Central memory CD8-positive, alpha-beta T cell (primary cell): ENCODE measurements at regions not wholly inside any gene's neighbourhood (a gene's known extent, or its start where the extent isn't known, plus 50 kb on each side); places are given as distances from the start of the nearest gene placed in this dataset.

Source experiments
- ATAC-seq: fragments of 150-1000 bp; cut with Tn5 transposase; replicated peaks from 2 replicates; pipeline ENCODE4 v1.10.0; 2022; ENCODE audit warnings: mild to moderate bottlenecking, moderate FRiP score, moderate number of reproducible peaks; ENCODE audit not compliant: poor library complexity, severe bottlenecking; ENCODE audit errors: extremely low read depth
- DNase-seq, 2 donors: peaks; one replicate each; pipeline ENCODE4 v3.0.0; 2021; ENCODE audit warnings: low spot score in 2 of 2
- H3K27ac Mint-ChIP-seq: one replicate; pipeline ENCODE4 v1.8.0; 2022; ENCODE audit warnings: low read depth, mild to moderate bottlenecking, moderate library complexity, mixed read lengths
- H3K27me3 Mint-ChIP-seq: one replicate; pipeline ENCODE4 v1.8.0; 2022; ENCODE audit warnings: mixed read lengths
- H3K36me3 Mint-ChIP-seq: one replicate; pipeline ENCODE4 v1.8.0; 2022; ENCODE audit warnings: mild to moderate bottlenecking, moderate library complexity, mixed read lengths; ENCODE audit not compliant: insufficient read depth
- H3K4me1 Mint-ChIP-seq: one replicate; pipeline ENCODE4 v1.8.0; 2022; ENCODE audit warnings: mixed read lengths
- H3K4me3 Mint-ChIP-seq: one replicate; pipeline ENCODE4 v1.8.0; 2022; ENCODE audit warnings: mild to moderate bottlenecking, moderate library complexity, mixed read lengths
- H3K9me3 Mint-ChIP-seq: one replicate; pipeline ENCODE4 v1.8.0; 2022; ENCODE audit warnings: mixed read lengths

DNA sequence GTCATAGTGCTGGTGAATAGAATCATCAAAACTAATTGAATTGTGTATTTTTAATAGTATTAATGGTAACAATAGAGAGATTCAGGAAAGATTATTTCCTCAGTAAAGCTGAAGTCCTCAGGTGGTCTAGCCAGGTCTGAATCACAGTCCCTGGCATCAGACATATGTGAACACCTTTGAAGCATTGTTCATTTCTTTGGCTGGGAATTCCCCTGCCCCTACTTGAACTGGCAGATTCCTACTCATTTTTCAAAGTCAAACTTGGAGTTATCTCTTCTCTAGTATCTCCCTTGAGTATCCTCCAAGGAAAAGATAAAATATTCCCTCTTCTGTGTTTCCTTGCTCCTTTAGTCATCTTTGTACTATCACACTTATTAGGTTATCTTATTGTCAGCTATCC lies 759.8 kb downstream of the ADGRL2 start:
- no peak for DNase-seq
- Mint-ChIP-seq H3K9me3 (no peaks in the 10 kb centered on the region), H3K27me3 (no peaks in the 10 kb centered on the region), H3K4me1 (no peaks in the 10 kb centered on the region), H3K27ac (no peak overlapping the region), H3K4me3 (no peak overlapping the region), H3K36me3 (no peaks in the 10 kb centered on the region)
- ATAC-seq = no peak

DNA sequence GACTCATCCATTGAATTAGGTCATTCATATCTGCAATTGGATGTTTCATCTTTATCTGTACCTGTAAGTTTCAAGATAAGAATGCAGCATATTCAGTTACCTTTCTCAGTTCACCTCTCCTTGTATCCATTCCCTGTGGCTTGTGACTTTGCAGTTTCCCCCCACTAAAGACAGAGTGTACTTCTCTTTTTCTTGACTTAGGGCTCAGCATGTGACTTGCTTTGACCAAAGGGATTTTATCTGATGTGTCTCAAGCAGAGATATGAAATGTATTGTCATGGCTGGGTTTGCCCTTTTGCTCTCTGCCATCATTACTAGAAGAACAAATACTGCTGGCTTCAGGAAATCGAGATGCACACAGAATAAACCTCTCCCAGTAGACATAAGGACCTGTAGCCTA lies 754.8 kb downstream of the ADGRL2 start:
- H3K27ac Mint-ChIP-seq = no peak overlapping the region
- H3K9me3 Mint-ChIP-seq = peaks cover 14% of the 10 kb centered on the region
- DNase-seq (no peak), ATAC-seq (no peak)
- H3K4me3 Mint-ChIP-seq = no peak overlapping the region
- no peaks in the 10 kb centered on the region for H3K4me1 Mint-ChIP-seq
- no peaks in the 10 kb centered on the region for H3K36me3 Mint-ChIP-seq
- no peaks in the 10 kb centered on the region for H3K27me3 Mint-ChIP-seq

DNA sequence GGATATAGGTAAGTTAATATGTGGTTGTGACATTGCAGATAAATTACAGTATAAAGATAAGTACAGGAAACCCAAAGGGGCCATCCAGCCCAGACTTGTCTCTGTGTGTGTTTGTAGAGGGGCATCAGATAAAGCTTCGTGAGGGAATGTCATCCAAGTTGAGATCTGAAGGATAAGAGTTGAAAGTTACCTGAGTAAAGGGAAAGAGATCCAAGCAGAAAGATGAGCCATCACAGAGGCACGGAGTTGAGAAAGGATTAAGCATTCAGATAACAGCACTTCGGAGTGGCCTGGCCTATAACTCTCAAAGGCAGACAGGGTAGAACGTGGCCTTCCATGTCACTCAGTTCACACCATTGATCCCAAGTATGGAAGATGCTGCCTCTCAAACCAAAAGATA lies 749.1 kb downstream of the ADGRL2 start:
- DNase-seq (no peak), ATAC-seq (no peak)
- no peak overlapping the region for H3K27ac Mint-ChIP-seq
- no peaks in the 10 kb centered on the region for H3K27me3 Mint-ChIP-seq
- H3K4me3 Mint-ChIP-seq = no peak overlapping the region
- H3K36me3 Mint-ChIP-seq = no peaks in the 10 kb centered on the region
- H3K4me1 Mint-ChIP-seq = no peaks in the 10 kb centered on the region
- peaks cover 31% of the 10 kb centered on the region for H3K9me3 Mint-ChIP-seq

DNA sequence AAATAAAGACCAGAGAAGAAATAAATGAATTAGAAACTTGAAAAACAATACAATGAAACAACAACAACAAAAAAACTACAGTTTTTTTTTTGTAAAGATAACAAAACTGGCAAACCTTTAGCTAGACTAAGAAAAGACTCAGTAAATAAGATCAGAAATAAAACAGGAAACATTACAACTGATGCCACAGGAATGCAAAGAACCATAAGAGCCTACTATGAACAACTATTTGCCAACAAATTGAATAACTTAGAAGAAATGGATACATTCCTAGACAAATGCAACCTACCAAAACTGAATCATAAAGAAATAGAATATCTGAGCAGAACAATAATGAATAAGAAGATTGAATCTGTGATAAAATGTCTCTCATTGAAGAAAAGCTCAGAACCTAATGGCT lies 742.0 kb downstream of the ADGRL2 start:
- H3K9me3 Mint-ChIP-seq = peaks cover 17% of the 10 kb centered on the region
- H3K36me3 Mint-ChIP-seq = no peaks in the 10 kb centered on the region
- no peak overlapping the region for H3K4me3 Mint-ChIP-seq
- H3K27me3 Mint-ChIP-seq = no peaks in the 10 kb centered on the region
- H3K4me1 Mint-ChIP-seq = no peaks in the 10 kb centered on the region
- no peak for DNase-seq
- H3K27ac Mint-ChIP-seq = no peak overlapping the region
- no peak for ATAC-seq

DNA sequence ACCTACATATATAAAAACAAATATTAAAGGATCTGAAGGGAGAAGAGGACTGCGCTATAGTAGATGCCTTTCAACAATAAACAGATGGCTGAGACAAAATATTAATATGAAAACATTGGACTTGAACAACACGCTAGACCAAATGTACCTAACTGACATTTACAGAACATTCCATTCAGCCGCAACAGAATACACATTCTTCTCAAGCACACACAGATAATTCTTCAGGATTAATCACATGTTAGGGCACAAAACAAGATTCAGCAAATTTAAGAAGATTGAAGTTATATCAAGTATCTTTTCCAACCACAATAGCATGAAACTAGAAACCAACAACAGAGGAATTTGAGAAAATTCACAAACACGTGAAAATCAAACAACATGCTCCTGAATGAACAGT lies 741.4 kb downstream of the ADGRL2 start:
- Mint-ChIP-seq H3K27me3 (no peaks in the 10 kb centered on the region), H3K9me3 (peaks cover 17% of the 10 kb centered on the region), H3K4me1 (no peaks in the 10 kb centered on the region), H3K36me3 (no peaks in the 10 kb centered on the region), H3K4me3 (no peak overlapping the region), H3K27ac (no peak overlapping the region)
- DNase-seq (no peak), ATAC-seq (no peak)

DNA sequence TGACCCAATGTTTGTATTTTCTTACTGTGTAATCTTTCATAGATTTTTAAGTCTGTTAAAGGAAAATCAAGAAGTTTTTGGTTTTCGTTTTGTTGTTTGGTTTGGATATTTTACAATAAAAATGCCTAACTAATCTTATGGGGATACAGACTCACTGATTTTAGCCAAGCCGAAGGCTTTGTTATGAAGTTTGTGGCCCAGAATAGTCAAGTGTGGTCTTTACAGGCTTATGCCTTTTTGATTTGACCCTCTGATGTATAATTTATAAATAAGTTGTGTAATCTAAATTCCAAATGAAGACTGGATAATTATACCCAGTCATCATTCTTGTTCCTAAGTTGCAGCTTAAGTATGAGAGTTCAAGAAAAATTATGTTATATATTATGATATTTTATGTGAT lies 739.3 kb downstream of the ADGRL2 start:
- no peak for ATAC-seq
- Mint-ChIP-seq H3K27me3 (no peaks in the 10 kb centered on the region), H3K27ac (no peak overlapping the region), H3K9me3 (peaks cover 16% of the 10 kb centered on the region), H3K36me3 (no peaks in the 10 kb centered on the region), H3K4me3 (no peak overlapping the region), H3K4me1 (no peaks in the 10 kb centered on the region)
- no peak for DNase-seq

DNA sequence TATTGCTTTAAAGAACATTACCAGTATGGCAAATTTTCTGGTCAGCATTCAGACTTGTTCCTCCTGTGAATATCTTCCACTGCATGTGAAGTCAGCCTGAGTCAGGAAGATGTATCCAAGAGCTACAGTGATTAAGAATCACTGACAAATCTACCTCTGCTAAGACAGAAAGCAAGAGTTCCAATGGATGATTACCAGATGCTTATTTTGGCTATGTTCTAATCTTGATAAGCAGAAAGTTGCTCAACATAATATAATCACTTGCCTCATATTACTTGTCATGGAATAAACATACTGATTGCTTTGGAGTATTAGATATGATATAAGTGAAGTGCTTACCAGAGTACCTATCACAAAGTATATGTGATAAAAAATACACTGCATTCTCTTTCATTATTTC lies 738.1 kb downstream of the ADGRL2 start:
- Mint-ChIP-seq H3K27ac (no peak overlapping the region), H3K36me3 (no peaks in the 10 kb centered on the region), H3K4me3 (no peak overlapping the region), H3K27me3 (no peaks in the 10 kb centered on the region), H3K9me3 (peaks cover 16% of the 10 kb centered on the region), H3K4me1 (no peaks in the 10 kb centered on the region)
- no peak for DNase-seq
- no peak for ATAC-seq

DNA sequence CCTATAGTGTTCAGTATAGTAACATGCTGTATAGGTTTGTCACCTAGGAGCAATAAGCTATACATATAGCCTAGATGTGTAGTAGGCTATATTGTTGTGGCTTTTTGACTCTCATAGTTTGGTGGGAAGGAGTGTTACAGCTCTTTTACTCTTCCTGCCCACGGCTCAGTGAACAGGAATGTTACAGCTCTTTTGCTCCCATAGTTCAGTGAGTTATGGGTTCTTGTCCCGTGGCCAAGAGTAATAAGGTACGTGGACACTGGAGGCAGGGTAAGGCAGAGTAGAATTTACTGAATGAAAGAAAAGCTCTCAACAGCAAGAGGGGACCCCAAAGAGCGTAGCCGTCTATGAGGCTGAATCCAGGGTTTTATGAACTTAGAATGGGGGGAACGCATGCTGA lies 734.3 kb downstream of the ADGRL2 start:
- Mint-ChIP-seq H3K9me3 (peaks cover 13% of the 10 kb centered on the region), H3K4me3 (no peak overlapping the region), H3K27me3 (no peaks in the 10 kb centered on the region), H3K36me3 (no peaks in the 10 kb centered on the region), H3K4me1 (no peaks in the 10 kb centered on the region), H3K27ac (no peak overlapping the region)
- DNase-seq (no peak), ATAC-seq (no peak)

DNA sequence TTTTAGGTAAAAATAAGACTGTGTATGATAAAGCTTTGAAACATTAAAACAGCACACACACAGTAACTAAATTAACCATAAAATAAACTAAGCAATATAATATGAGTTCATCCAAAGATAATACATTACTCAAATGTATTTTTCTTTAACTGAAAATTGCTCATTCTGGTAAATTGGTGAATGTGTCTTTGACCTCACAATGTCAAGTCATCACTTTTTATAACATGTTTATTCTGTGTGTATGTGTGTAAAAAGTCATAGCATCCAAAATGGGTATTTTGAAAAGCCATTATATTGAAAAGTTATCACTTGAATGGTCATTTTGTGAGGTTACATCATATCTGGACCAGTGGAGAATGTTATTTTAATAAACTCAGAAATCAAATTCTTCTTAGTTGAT lies 724.6 kb downstream of the ADGRL2 start:
- ATAC-seq = no peak
- Mint-ChIP-seq H3K9me3 (peaks cover 33% of the 10 kb centered on the region), H3K4me3 (no peak overlapping the region), H3K36me3 (no peaks in the 10 kb centered on the region), H3K27me3 (no peaks in the 10 kb centered on the region), H3K27ac (no peak overlapping the region), H3K4me1 (no peaks in the 10 kb centered on the region)
- no peak for DNase-seq

DNA sequence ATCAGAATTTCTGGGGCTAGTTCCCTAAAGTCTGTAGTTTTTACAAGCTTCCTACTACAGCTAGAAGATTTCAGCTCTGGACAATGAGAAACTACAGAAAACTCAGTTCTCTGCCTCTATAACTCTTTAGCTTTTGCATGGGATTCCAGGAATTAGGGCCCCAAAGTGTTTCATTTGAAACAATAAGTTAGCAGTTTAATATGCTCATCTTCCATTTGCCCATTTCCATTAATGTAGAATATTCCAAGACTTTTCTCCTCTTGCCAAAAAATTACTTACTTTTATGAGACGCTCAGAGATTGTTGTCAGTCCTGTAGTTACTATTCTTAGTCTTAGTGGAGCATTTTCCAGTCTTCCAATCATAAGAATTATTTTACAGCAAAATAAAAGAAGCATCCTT lies 719.9 kb downstream of the ADGRL2 start:
- Mint-ChIP-seq H3K27me3 (no peaks in the 10 kb centered on the region), H3K27ac (no peak overlapping the region), H3K36me3 (no peaks in the 10 kb centered on the region), H3K4me3 (no peak overlapping the region), H3K4me1 (no peaks in the 10 kb centered on the region), H3K9me3 (peaks cover 14% of the 10 kb centered on the region)
- ATAC-seq (no peak), DNase-seq (no peak)

DNA sequence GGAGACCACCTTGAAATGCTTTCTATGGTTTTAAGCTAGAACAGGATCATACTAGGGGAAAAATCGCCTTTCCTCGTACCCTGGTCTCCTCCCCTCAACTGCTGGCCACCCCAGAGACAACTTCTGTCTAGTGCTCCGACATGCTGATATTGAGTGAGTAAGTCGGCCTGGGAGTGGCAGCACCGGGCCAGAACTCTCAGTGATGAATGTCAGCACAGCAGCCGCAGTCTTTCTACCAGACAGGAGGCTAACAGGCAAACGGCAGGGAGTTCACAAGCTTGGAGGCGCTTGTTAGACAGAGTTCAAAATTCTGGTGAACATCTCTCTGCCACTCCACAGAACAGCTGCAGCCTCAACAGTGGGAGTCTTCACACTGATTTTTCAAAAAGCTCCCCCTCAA lies 716.9 kb downstream of the ADGRL2 start:
- no peak overlapping the region for H3K4me3 Mint-ChIP-seq
- DNase-seq = no peak
- no peak overlapping the region for H3K27ac Mint-ChIP-seq
- ATAC-seq = no peak
- H3K27me3 Mint-ChIP-seq = no peaks in the 10 kb centered on the region
- no peaks in the 10 kb centered on the region for H3K4me1 Mint-ChIP-seq
- H3K36me3 Mint-ChIP-seq = no peaks in the 10 kb centered on the region
- H3K9me3 Mint-ChIP-seq = peaks cover 17% of the 10 kb centered on the region

DNA sequence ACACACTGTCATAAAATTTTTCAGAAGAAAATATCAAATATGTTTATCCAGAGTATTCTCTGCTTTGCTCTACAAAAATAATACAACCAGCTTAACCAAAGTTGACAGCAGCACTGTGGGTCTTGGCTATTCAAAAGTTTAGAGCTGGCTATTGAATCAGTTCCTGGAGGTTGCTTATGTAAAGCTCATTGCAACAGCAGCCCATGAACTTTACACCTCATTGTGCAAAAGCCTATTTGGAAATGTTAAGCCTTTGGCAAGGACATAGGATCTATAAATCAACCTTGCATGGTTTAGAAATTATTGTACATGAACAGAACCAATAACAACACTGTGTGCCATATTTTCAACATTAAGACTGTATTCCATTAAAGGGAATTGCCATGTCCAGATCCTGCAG lies 714.9 kb downstream of the ADGRL2 start:
- DNase-seq (no peak), ATAC-seq (no peak)
- Mint-ChIP-seq H3K36me3 (no peaks in the 10 kb centered on the region), H3K4me3 (no peak overlapping the region), H3K27ac (no peak overlapping the region), H3K27me3 (no peaks in the 10 kb centered on the region), H3K9me3 (peaks cover 6% of the 10 kb centered on the region), H3K4me1 (no peaks in the 10 kb centered on the region)

DNA sequence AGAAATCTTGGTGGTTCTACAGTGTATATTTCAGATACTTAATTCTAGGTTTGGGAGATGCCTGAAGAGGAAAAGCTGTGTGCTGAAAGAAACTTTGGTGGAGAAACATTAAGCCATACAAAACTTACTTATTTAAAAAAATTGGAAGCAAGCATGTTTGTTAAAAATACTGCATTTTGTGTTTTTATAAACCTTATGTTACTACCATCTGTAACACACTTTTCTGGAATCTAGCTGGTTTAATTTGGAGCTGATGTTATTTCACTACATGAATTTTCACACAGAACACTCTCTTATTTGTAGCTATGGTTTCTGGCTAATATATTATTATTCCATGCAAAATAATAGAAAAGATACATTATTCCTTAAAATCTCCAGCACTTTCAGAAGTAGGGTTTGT lies 710.7 kb downstream of the ADGRL2 start:
- H3K9me3 Mint-ChIP-seq = peaks cover 6% of the 10 kb centered on the region
- no peak overlapping the region for H3K27ac Mint-ChIP-seq
- ATAC-seq (no peak), DNase-seq (no peak)
- no peaks in the 10 kb centered on the region for H3K27me3 Mint-ChIP-seq
- H3K4me3 Mint-ChIP-seq = no peak overlapping the region
- H3K4me1 Mint-ChIP-seq = no peaks in the 10 kb centered on the region
- no peaks in the 10 kb centered on the region for H3K36me3 Mint-ChIP-seq

DNA sequence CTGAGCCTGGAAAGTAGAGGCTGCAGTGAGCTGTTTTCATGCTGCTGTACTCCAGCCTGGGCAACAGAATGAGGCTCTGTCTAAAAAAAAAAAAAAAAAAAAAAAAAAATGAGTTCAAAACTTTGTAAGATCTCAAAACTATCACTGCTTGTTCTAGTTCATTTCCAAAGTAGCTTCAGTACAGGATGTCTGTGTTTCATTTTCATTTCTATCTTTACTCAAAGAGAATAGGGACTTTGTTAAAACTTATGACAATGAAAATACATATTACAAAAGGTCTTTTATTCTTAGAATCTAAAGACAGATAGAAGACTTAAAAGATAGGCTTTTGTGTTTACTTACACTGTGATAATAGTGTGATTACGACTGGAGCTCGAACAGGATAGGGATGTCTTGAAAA lies 709.7 kb downstream of the ADGRL2 start:
- Mint-ChIP-seq H3K27me3 (no peaks in the 10 kb centered on the region), H3K4me1 (no peaks in the 10 kb centered on the region), H3K4me3 (no peak overlapping the region), H3K9me3 (peaks cover 11% of the 10 kb centered on the region), H3K36me3 (no peaks in the 10 kb centered on the region), H3K27ac (no peak overlapping the region)
- DNase-seq (no peak), ATAC-seq (no peak)
